Heart right ventricle (tissue), 16 donors: ENCODE measurements at regions not wholly inside any gene's neighbourhood (a gene's known extent, or its start where the extent isn't known, plus 50 kb on each side); places are given as distances from the start of the nearest gene placed in this dataset.
"Not testable (repeated sequence)": the region's sequence is repeated elsewhere in the genome, so short reads cannot be mapped to it uniquely, and the experiment has no call there.

ENCODE experiments used
- ATAC-seq, 8 donors: fragments of 200-7000 bp; cut with Tn5 transposase; one replicate each; pipeline ENCODE4 v1.9.1; 2020; ENCODE audit warnings: mild to moderate bottlenecking in 8 of 8, moderate library complexity in 8 of 8, moderate number of reproducible peaks in 1 of 8
- DNase-seq, 2 donors: peaks; one replicate each; pipeline ENCODE4 v3.0.0-alpha.2; 2020
- H3K27ac ChIP-seq, 10 donors: fragments of 200-600 bp; sonication (generic) in 2 of 10; one replicate each; pipeline versions ENCODE4 v1.5.0 to v1.8.0; 2020 to 2022; ENCODE audit warnings: mild to moderate bottlenecking in 3 of 10
- H3K27me3 ChIP-seq, 7 donors: fragments of 200-600 bp; one replicate each; pipeline ENCODE4 v1.8.0; 2021 to 2022; ENCODE audit warnings: mild to moderate bottlenecking in 2 of 7
- H3K36me3 ChIP-seq, 9 donors: fragments of 200-600 bp; sonication (generic) in 1 of 9; one replicate each; pipeline versions ENCODE4 v1.5.0 to v1.8.0; 2020 to 2022; ENCODE audit warnings: mild to moderate bottlenecking in 2 of 9
- H3K4me1 ChIP-seq, 9 donors: fragments of 200-600 bp; sonication (generic) in 1 of 9; one replicate each; pipeline versions ENCODE4 v1.5.0 to v1.8.0; 2020 to 2022; ENCODE audit warnings: mild to moderate bottlenecking in 4 of 9
- H3K4me3 ChIP-seq, 10 donors: fragments of 200-600 bp; sonication (generic) in 2 of 10; one replicate each; pipeline versions ENCODE4 v1.5.0 to v1.8.0; 2020 to 2022; ENCODE audit warnings: mild to moderate bottlenecking in 7 of 10, moderate library complexity in 2 of 10
- H3K9me3 ChIP-seq, 11 donors: fragments of 200-600 bp in 10 of 11; sonication (generic) in 2 of 11; one replicate each; pipeline versions ENCODE4 v1.5.0 to v1.8.0; 2013 to 2022; ENCODE audit warnings: mild to moderate bottlenecking in 2 of 11, control low read depth in 1 of 11, moderate library complexity in 1 of 11
- CTCF ChIP-seq, 9 donors: fragments of 200-600 bp; sonication (generic) in 2 of 9; IDR thresholded peaks; one replicate each; pipeline versions ENCODE4 v1.5.0 to v1.8.0; 2021 to 2022; ENCODE audit warnings: antibody characterized with exemption in 9 of 9, mild to moderate bottlenecking in 5 of 9, moderate library complexity in 1 of 9
- WGBS, 2 donors: extraction: QIAGEN DNeasy Blood & Tissue Kit; methylation state at CpG; one replicate each; pipeline ENCODE4 v1.1.7; 2013; ENCODE audit warnings: inconsistent platforms in 1 of 2; 5-methylcytosine and 5-hydroxymethylcytosine counted together
- intact Hi-C, 10 donors: fragments of 100-400 bp; cut with DNase I; formaldehyde crosslinking; loops; one replicate each; pipeline versions ENCODE4 v1.11.1 to v1.14.2; 2022
- donor health status: Arrhythmogenic right ventricular cardiomyopathy.
- donor health status: ischemic (EF 13 %, LVEDD 7.1; RV severe dilation, severe dysfunction).
- donor health status: healthy with polysubstance abuse.
- donor health status: DM: no; HTN: yes; CAD: no.
- donor health status: DM: no; HTN: no; CAD: no.
- donor health status: ischemic (EF 25% LVEDD 6.9; RV normal size, moderate dysfunction).
- donor health status: ischemic (EF 25% LVEDD 5.7; RV mildly dilated, moderate dysfunction).
- donor health status: healthy.
- donor health status: DM: yes; HTN: yes; CAD: no.
- donor health status: Ischemic cardiomyopathy.
- donor health status: ischemic (EF 35%, LVEDD 5.7; RV mildly dilated, moderate dysfunction).
- donor health status: nonischemic (EF 11% LVEDD 7.7; RV severe dilation, severe dysfunction).
- donor health status: DM: yes; HTN: yes; CAD: no.
- donor health status: PGD.
- donor health status: ischemic (EF 29% LVEDD 5.4; RV normal size, mild dysfunction).
- donor health status: nonischemic (EF 23%, LVEDD 6.1; RV moderate dilation, normal function).

GRCh38 chr6:97963193-97963592 is 680.2 kb upstream of the MMS22L start:
- intact Hi-C loops: no loop called here
- Histone ChIP-seq H3K4me1 (peaks cover 0 to 3% (median 0%) of the 10 kb centered on the region in 9 donors), H3K27me3 (no peaks in the 10 kb centered on the region), H3K27ac (no peak overlapping the region), H3K9me3 (no peaks in the 10 kb centered on the region), H3K4me3 (no peak overlapping the region), H3K36me3 (no peaks in the 10 kb centered on the region)
- TF ChIP-seq CTCF (IDR thresholded peaks at IDR 0.05): no peak
- ATAC-seq (peak in 1 of 8 donors; percentile 70), DNase-seq (no peak)
- WGBS, 2 donors: 34 to 36% methylated on average over 3 of the region's 3 CpGs

GRCh38 chr6:97969065-97969464 is 686.0 kb upstream of the MMS22L start:
- intact Hi-C loops: no loop called here
- no peak for ATAC-seq
- H3K27ac ChIP-seq: no peak overlapping the region
- no peaks in the 10 kb centered on the region for H3K27me3 ChIP-seq
- no peak overlapping the region for H3K4me3 ChIP-seq
- TF ChIP-seq CTCF (IDR thresholded peaks at IDR 0.05): no peak
- 79 to 82% methylated on average over 1 of the region's 1 CpG for WGBS, 2 donors
- no peak for DNase-seq
- no peaks in the 10 kb centered on the region for H3K9me3 ChIP-seq
- no peaks in the 10 kb centered on the region for H3K4me1 ChIP-seq
- H3K36me3 ChIP-seq: no peaks in the 10 kb centered on the region

GRCh38 chr6:97977084-97977483 is 694.1 kb upstream of the MMS22L start:
- 58 to 62% methylated on average over 2 of the region's 2 CpGs for WGBS, 2 donors
- no peaks in the 10 kb centered on the region for H3K27me3 ChIP-seq
- no peaks in the 10 kb centered on the region for H3K36me3 ChIP-seq
- H3K27ac ChIP-seq: no peak overlapping the region
- no peak for ATAC-seq
- H3K9me3 ChIP-seq: no peaks in the 10 kb centered on the region
- no peak for DNase-seq
- H3K4me3 ChIP-seq: no peak overlapping the region
- no peak for TF ChIP-seq CTCF (IDR thresholded peaks at IDR 0.05)
- no peaks in the 10 kb centered on the region for H3K4me1 ChIP-seq
- intact Hi-C loops: no loop called here

GRCh38 chr6:97978855-97979271 is 695.8 kb upstream of the MMS22L start:
- TF ChIP-seq CTCF (IDR thresholded peaks at IDR 0.05): no peak
- DNase-seq: no peak

GRCh38 chr6:97979285-97979684 is 696.3 kb upstream of the MMS22L start:
- DNase-seq, H3K27me3 ChIP-seq, ATAC-seq, H3K36me3 ChIP-seq, intact Hi-C loops, H3K9me3 ChIP-seq, H3K4me3 ChIP-seq, H3K27ac ChIP-seq, H3K4me1 ChIP-seq: not testable (repeated sequence)
- 90% methylated on average over 16 of the region's 16 CpGs for WGBS, 2 donors

More at GRCh38 chr6:97978855-97979271, 695.8 kb upstream of the MMS22L start:
- H3K36me3 ChIP-seq: no peaks in the 10 kb centered on the region
- no peaks in the 10 kb centered on the region for H3K27me3 ChIP-seq
- H3K4me3 ChIP-seq: no peak overlapping the region
- intact Hi-C loops: no loop called here
- no peak overlapping the region for H3K27ac ChIP-seq
- H3K9me3 ChIP-seq: no peaks in the 10 kb centered on the region
- H3K4me1 ChIP-seq: no peaks in the 10 kb centered on the region
- WGBS, 2 donors: 81 to 82% methylated on average over 15 of the region's 15 CpGs
- no peak for ATAC-seq
